HG03103 (cell line): ENCODE measurements at regions not wholly inside any gene's neighbourhood (a gene's known extent, or its start where the extent isn't known, plus 50 kb on each side); places are given as distances from the start of the nearest gene placed in this dataset.
A peak's percentile ranks its signal among the peaks of the same experiment; 100 is the strongest.

ENCODE experiments used
- ATAC-seq: cut with Tn5 transposase; IDR thresholded peaks from one replicate; pipeline ENCODE4 v1.9.1; 2021; ENCODE audit warnings: low read depth; ENCODE audit not compliant: unreplicated experiment

- ATAC-seq = no peak
These were observed 293.5 kb downstream of the ASXL3 start for GRCh38 chr18:33871363-33872025.

- no peak for ATAC-seq
These were observed 292.0 kb downstream of the ASXL3 start for GRCh38 chr18:33870059-33870458.

GRCh38 chr18:33866386-33866785, 288.4 kb downstream of the ASXL3 start:
- ATAC-seq = no peak

- ATAC-seq = no peak
These were observed 285.9 kb downstream of the ASXL3 start for GRCh38 chr18:33863912-33864311.

- no peak for ATAC-seq
These were observed 276.8 kb downstream of the ASXL3 start for GRCh38 chr18:33854827-33855139.

- no peak for ATAC-seq
These were observed 276.2 kb downstream of the ASXL3 start for GRCh38 chr18:33854086-33854826.

GRCh38 chr18:33853187-33853586, 275.2 kb downstream of the ASXL3 start:
- ATAC-seq = no peak

- no peak for ATAC-seq
These were observed 273.6 kb downstream of the ASXL3 start for GRCh38 chr18:33851546-33852078.

GRCh38 chr18:33849731-33850130, 271.7 kb downstream of the ASXL3 start:
- ATAC-seq = no peak

- ATAC-seq = no peak
These were observed 266.2 kb downstream of the ASXL3 start for GRCh38 chr18:33844232-33844631.

GRCh38 chr18:33841221-33841967, 263.4 kb downstream of the ASXL3 start:
- ATAC-seq = no peak

GRCh38 chr18:33840212-33840593, 262.2 kb downstream of the ASXL3 start:
- ATAC-seq = no peak

GRCh38 chr18:33839452-33840211, 261.6 kb downstream of the ASXL3 start:
- ATAC-seq = peak; percentile 56

- ATAC-seq = no peak
These were observed 260.0 kb downstream of the ASXL3 start for GRCh38 chr18:33838054-33838453.

- no peak for ATAC-seq
These were observed 259.2 kb downstream of the ASXL3 start for GRCh38 chr18:33837191-33837590.

- ATAC-seq = no peak
These were observed 258.5 kb downstream of the ASXL3 start for GRCh38 chr18:33836564-33836963.

- no peak for ATAC-seq
These were observed 257.4 kb downstream of the ASXL3 start for GRCh38 chr18:33835419-33835818.

GRCh38 chr18:33833842-33834241, 255.8 kb downstream of the ASXL3 start:
- no peak for ATAC-seq

GRCh38 chr18:33831424-33831823, 253.4 kb downstream of the ASXL3 start:
- ATAC-seq = no peak

- ATAC-seq = no peak
These were observed 252.2 kb downstream of the ASXL3 start for GRCh38 chr18:33830213-33830612.

GRCh38 chr18:33828949-33829348, 250.9 kb downstream of the ASXL3 start:
- ATAC-seq = no peak
